Prostate gland (tissue), 2 donors: ENCODE measurements at regions not wholly inside any gene's neighbourhood (a gene's known extent, or its start where the extent isn't known, plus 50 kb on each side); places are given as distances from the start of the nearest gene placed in this dataset.

Source experiments
- DNase-seq: peaks from one replicate; pipeline ENCODE4 v3.0.0-alpha.2; 2019; ENCODE audit warnings: low spot score
- H3K27ac ChIP-seq, 2 donors: fragments of 200-600 bp; sonication (generic); 2 replicates each; pipeline ENCODE4 v1.5.1; 2017 to 2019
- H3K27me3 ChIP-seq: fragments of 200-600 bp; sonication (generic); replicated peaks from 2 replicates; pipeline ENCODE4 v1.5.1; 2019; ENCODE audit not compliant: insufficient read depth
- H3K36me3 ChIP-seq, 2 donors: fragments of 200-600 bp; sonication (generic); 1 replicate in 1 of 2; 2 replicates in 1 of 2; pipeline versions ENCODE4 v1.5.1 to v1.8.1; 2017 to 2019
- H3K4me1 ChIP-seq: fragments of 200-600 bp; sonication (generic); replicated peaks from 2 replicates; pipeline ENCODE4 v1.5.1; 2019
- H3K4me3 ChIP-seq, 2 donors: fragments of 200-600 bp; sonication (generic); 2 replicates each; pipeline ENCODE4 v1.5.1; 2017 to 2019
- H3K9me3 ChIP-seq: fragments of 200-600 bp; sonication (generic); 2 replicates; pipeline ENCODE4 v1.5.1; 2017
- CTCF ChIP-seq, 4 experiments: fragments of 200-600 bp in 2 of 4; fragments of 450-650 bp in 2 of 4; sonication (generic) in 2 of 4; IDR thresholded peaks; 1 replicate in 3 of 4; 2 replicates in 1 of 4; pipeline ENCODE4 v1.5.1; 2016 to 2019; ENCODE audit warnings: antibody characterized with exemption in 4 of 4, mild to moderate bottlenecking in 2 of 4, moderate library complexity in 2 of 4
- POLR2A ChIP-seq: fragments of 450-650 bp; IDR thresholded peaks from one replicate; pipeline ENCODE4 v1.6.1; 2016; ENCODE audit warnings: antibody characterized with exemption, mild to moderate bottlenecking
- POLR2AphosphoS5 ChIP-seq: sonication (generic); formaldehyde crosslinking; IDR thresholded peaks from one replicate; pipeline ENCODE4 v1.6.1; 2017; ENCODE audit warnings: antibody characterized with exemption
- WGBS: methylation state at CpG from one replicate; pipeline ENCODE4 v1.1.5; 2018; 5-methylcytosine and 5-hydroxymethylcytosine counted together
- intact Hi-C: fragments of 100-400 bp; cut with DNase I; formaldehyde crosslinking; loops from one replicate; pipeline ENCODE4 v1.14.2; 2022

DNA sequence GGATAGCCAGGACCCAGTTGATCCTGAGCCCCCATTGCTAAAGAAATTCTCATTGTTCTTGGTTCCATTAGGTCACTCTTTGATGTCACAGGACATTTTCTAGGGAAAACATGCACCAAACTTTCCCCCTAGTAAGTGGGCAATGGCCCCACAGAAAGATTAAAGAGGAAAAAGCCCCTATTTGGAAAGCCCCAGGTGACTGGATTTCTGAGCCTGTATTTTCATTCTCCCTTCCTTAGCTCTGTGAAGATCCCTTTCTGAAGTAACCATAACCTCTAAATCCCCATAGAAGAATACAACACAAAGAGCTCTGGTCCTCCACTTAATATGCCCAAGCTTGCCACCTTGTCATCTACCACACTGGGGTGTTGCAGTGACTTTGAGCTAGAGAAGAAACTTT lies 232.3 kb upstream of the FGGY start:
- peaks cover 6% of the 10 kb centered on the region for H3K4me1 ChIP-seq
- H3K4me3 ChIP-seq: no peak overlapping the region
- no peaks in the 10 kb centered on the region for H3K9me3 ChIP-seq
- TF ChIP-seq POLR2A: no peak
- TF ChIP-seq CTCF (IDR thresholded peaks at IDR 0.05): no peak
- no peak for TF ChIP-seq POLR2AphosphoS5
- no peaks in the 10 kb centered on the region for H3K27me3 ChIP-seq
- DNase-seq: no peak
- H3K27ac ChIP-seq: no peak overlapping the region
- intact Hi-C loops: no loop called here
- no peaks in the 10 kb centered on the region for H3K36me3 ChIP-seq

GRCh38 chr1:59066236-59066635 lies 230.7 kb upstream of the FGGY start:
- no peak overlapping the region for H3K27ac ChIP-seq
- 58% methylated on average over 2 of the region's 2 CpGs for WGBS
- no peaks in the 10 kb centered on the region for H3K9me3 ChIP-seq
- no peaks in the 10 kb centered on the region for H3K36me3 ChIP-seq
- no peaks in the 10 kb centered on the region for H3K27me3 ChIP-seq
- peaks cover 9% of the 10 kb centered on the region for H3K4me1 ChIP-seq
- no peak overlapping the region for H3K4me3 ChIP-seq
- intact Hi-C loops: no loop called here
- TF ChIP-seq POLR2AphosphoS5 (no peak), CTCF (IDR thresholded peaks at IDR 0.05) (no peak), POLR2A (no peak)
- no peak for DNase-seq

GRCh38 chr1:59070610-59071009 lies 226.3 kb upstream of the FGGY start:
- no peaks in the 10 kb centered on the region for H3K27me3 ChIP-seq
- H3K9me3 ChIP-seq: no peaks in the 10 kb centered on the region
- H3K4me1 ChIP-seq: peaks cover 12% of the 10 kb centered on the region
- H3K36me3 ChIP-seq: no peaks in the 10 kb centered on the region
- no peak for DNase-seq
- no peak overlapping the region for H3K4me3 ChIP-seq
- H3K27ac ChIP-seq: peak overlapping the region in 1 of 2 donors; percentile 65
- intact Hi-C loops: no loop called here
- TF ChIP-seq CTCF (IDR thresholded peaks at IDR 0.05) (no peak), POLR2A (no peak), POLR2AphosphoS5 (no peak)

- Histone ChIP-seq H3K36me3 (no peaks in the 10 kb centered on the region), H3K27me3 (no peaks in the 10 kb centered on the region), H3K4me1 (peaks cover 12% of the 10 kb centered on the region), H3K9me3 (no peaks in the 10 kb centered on the region), H3K27ac (peak overlapping the region; percentile 37 to 65), H3K4me3 (no peak overlapping the region)
- intact Hi-C loops: no loop called here
- DNase-seq: peak; percentile 76
- no peak for TF ChIP-seq CTCF (IDR thresholded peaks at IDR 0.05)
- peak; percentile 82 for TF ChIP-seq POLR2AphosphoS5
- no peak for TF ChIP-seq POLR2A
- 34% methylated on average over 5 of the region's 5 CpGs for WGBS
These were observed 225.6 kb upstream of the FGGY start for GRCh38 chr1:59071289-59071688.

DNA sequence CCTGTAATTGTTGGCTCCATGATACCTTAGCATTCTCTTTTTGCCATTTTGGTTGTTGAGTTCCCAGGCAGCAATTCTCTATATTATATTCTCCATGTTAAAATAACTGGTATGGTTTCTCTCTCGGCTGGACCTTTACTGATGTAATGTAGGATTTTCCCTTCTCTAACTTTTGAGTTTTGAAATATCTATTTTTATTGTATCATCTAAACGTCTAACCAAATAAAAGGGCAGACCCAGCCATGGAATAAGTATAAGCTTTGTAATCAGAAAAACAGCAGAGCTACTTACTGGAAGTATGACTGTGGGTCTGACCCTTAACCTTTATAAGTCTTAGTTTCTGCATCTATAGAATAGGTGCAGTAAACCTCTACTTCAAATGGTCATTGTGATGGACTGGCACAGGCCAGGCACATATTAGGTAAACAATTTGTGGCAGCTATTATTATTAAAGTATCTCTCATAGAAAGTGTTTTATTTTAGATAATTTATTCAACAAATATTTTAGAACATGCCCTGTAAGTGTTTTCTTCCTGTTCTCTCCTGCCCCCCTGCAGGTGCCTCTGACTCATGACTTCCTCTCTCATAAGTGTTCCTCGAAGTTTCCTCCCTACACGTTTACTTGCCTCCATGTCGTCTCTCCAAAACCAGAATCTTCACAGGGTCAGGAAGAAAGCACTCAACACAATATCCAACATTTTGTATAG lies 224.9 kb upstream of the FGGY start:
- no peak overlapping the region for H3K4me3 ChIP-seq
- TF ChIP-seq CTCF (IDR thresholded peaks at IDR 0.05) (no peak), POLR2A (no peak), POLR2AphosphoS5 (no peak)
- H3K27me3 ChIP-seq: no peaks in the 10 kb centered on the region
- H3K36me3 ChIP-seq: no peaks in the 10 kb centered on the region
- DNase-seq: no peak
- H3K4me1 ChIP-seq: peaks cover 12% of the 10 kb centered on the region
- H3K9me3 ChIP-seq: no peaks in the 10 kb centered on the region
- H3K27ac ChIP-seq: peak overlapping the region; percentile 37 to 61
- intact Hi-C loops: no loop called here
- 58% methylated on average over 5 of the region's 5 CpGs for WGBS
